ENCODE measurements at regions not wholly inside any gene's neighbourhood (a gene's known extent, or its start where the extent isn't known, plus 50 kb on each side); places are given as distances from the start of the nearest gene placed in this dataset.

- Mint-ChIP-seq H3K27me3 (peaks cover 5% of the 10 kb centered on the region), H3K4me3 (no peak overlapping the region), H3K9me3 (ENCODE audit: insufficient read depth) (no peaks in the 10 kb centered on the region), H3K4me1 (peaks cover 6% of the 10 kb centered on the region), H3K27ac (no peak overlapping the region)
- Histone ChIP-seq H3K9me3 (ENCODE audit: control extremely low read depth in 1 of 3, control insufficient read depth in 2 of 3, insufficient read depth in 1 of 3, low read length in 2 of 3) (peaks cover 0 to 18% (median 5%) of the 10 kb centered on the region in 3 donors), H3K4me3 (ENCODE audit: control extremely low read depth in 1 of 5, extremely low read depth in 1 of 5, insufficient read depth in 1 of 5, low read depth in 2 of 5, low read length in 4 of 5) (no peak overlapping the region), H3K4me1 (ENCODE audit: control insufficient read depth in 2 of 2, insufficient read depth in 2 of 2, low read length in 2 of 2) (no peaks in the 10 kb centered on the region), H3K79me2 (ENCODE audit: control insufficient read depth, insufficient read depth, low read length) (no peaks in the 10 kb centered on the region), H3K27me3 (replicated peaks in 1 of 4; ENCODE audit: control extremely low read depth in 1 of 4, control insufficient read depth in 3 of 4, insufficient read depth in 4 of 4, low read length in 3 of 4) (peaks cover 0 to 2% (median 0%) of the 10 kb centered on the region in 4 experiments), H3K27ac (ENCODE audit: low read length in 2 of 2) (no peak overlapping the region), H3K9ac (ENCODE audit: low read length) (no peak overlapping the region), H2AFZ (ENCODE audit: insufficient read depth, low read depth, low read length, poor library complexity, severe bottlenecking) (no peak overlapping the region), H4K20me1 (ENCODE audit: control insufficient read depth, insufficient read depth, low read length, poor library complexity, severe bottlenecking) (no peaks in the 10 kb centered on the region), H3K36me3 (replicated peaks in 1 of 2; ENCODE audit: control extremely low read depth in 1 of 2, control insufficient read depth in 1 of 2, extremely low read depth in 1 of 2, insufficient read depth in 2 of 2, low read length in 1 of 2) (no peaks in the 10 kb centered on the region), H3K4me2 (replicated peaks; ENCODE audit: low read depth, low read length, poor library complexity, severe bottlenecking) (no peak overlapping the region)
- TF ChIP-seq EZH2 (IDR thresholded peaks at IDR 0.05; ENCODE audit: borderline replicate concordance, insufficient read depth, low read depth, low read length, poor library complexity, severe bottlenecking) (no peak), CTCF (IDR thresholded peaks at IDR 0.05) (no peak)
- 80% methylated on average over 3 of the region's 6 CpGs for WGBS (ENCODE audit: insufficient coverage)
- CTCF ChIA-PET = no interaction called here
- no peak for DNase-seq
- intact Hi-C loops (cut with micrococcal nuclease) = no loop called here
- ATAC-seq (ENCODE audit: low read depth) = no peak
- POLR2A ChIA-PET = no interaction called here
Measured at GRCh38 chr20:24151621-24152294, 163.2 kb upstream of the GGTLC1 start.

- 96% methylated on average over 5 of the region's 7 CpGs for WGBS (ENCODE audit: insufficient coverage)
- H3K79me2 ChIP-seq (ENCODE audit: control insufficient read depth, insufficient read depth, low read length) = no peaks in the 10 kb centered on the region
- H3K9me3 ChIP-seq (ENCODE audit: control extremely low read depth in 1 of 3, control insufficient read depth in 2 of 3, insufficient read depth in 1 of 3, low read length in 2 of 3) = peaks cover 0 to 18% (median 4%) of the 10 kb centered on the region in 3 donors
- H3K27ac ChIP-seq (ENCODE audit: low read length in 2 of 2) = no peak overlapping the region
- no peaks in the 10 kb centered on the region for H3K36me3 ChIP-seq (replicated peaks in 1 of 2; ENCODE audit: control extremely low read depth in 1 of 2, control insufficient read depth in 1 of 2, extremely low read depth in 1 of 2, insufficient read depth in 2 of 2, low read length in 1 of 2)
- H3K4me2 ChIP-seq (replicated peaks; ENCODE audit: low read depth, low read length, poor library complexity, severe bottlenecking) = no peak overlapping the region
- no peaks in the 10 kb centered on the region for H4K20me1 ChIP-seq (ENCODE audit: control insufficient read depth, insufficient read depth, low read length, poor library complexity, severe bottlenecking)
- Mint-ChIP-seq H3K27ac (no peak overlapping the region), H3K9me3 (ENCODE audit: insufficient read depth) (no peaks in the 10 kb centered on the region), H3K27me3 (peaks cover 11% of the 10 kb centered on the region), H3K4me1 (peaks cover 6% of the 10 kb centered on the region), H3K4me3 (no peak overlapping the region)
- H2AFZ ChIP-seq (ENCODE audit: insufficient read depth, low read depth, low read length, poor library complexity, severe bottlenecking) = no peak overlapping the region
- H3K4me3 ChIP-seq (ENCODE audit: control extremely low read depth in 1 of 5, extremely low read depth in 1 of 5, insufficient read depth in 1 of 5, low read depth in 2 of 5, low read length in 4 of 5) = no peak overlapping the region
- CTCF ChIA-PET = no interaction called here
- TF ChIP-seq CTCF (IDR thresholded peaks at IDR 0.05) = no peak
- no peak for TF ChIP-seq EZH2 (IDR thresholded peaks at IDR 0.05; ENCODE audit: borderline replicate concordance, insufficient read depth, low read depth, low read length, poor library complexity, severe bottlenecking)
- H3K27me3 ChIP-seq (replicated peaks in 1 of 4; ENCODE audit: control extremely low read depth in 1 of 4, control insufficient read depth in 3 of 4, insufficient read depth in 4 of 4, low read length in 3 of 4) = peaks cover 0 to 2% (median 0%) of the 10 kb centered on the region in 4 experiments
- intact Hi-C loops (cut with micrococcal nuclease) = no loop called here
- no peak for DNase-seq
- POLR2A ChIA-PET = no interaction called here
- no peak for ATAC-seq (ENCODE audit: low read depth)
- no peaks in the 10 kb centered on the region for H3K4me1 ChIP-seq (ENCODE audit: control insufficient read depth in 2 of 2, insufficient read depth in 2 of 2, low read length in 2 of 2)
- H3K9ac ChIP-seq (ENCODE audit: low read length) = no peak overlapping the region
Measured at GRCh38 chr20:24150406-24150805, 161.8 kb upstream of the GGTLC1 start.
